A673 (cell line): ENCODE measurements at regions not wholly inside any gene's neighbourhood (a gene's known extent, or its start where the extent isn't known, plus 50 kb on each side); places are given as distances from the start of the nearest gene placed in this dataset.

Experiments
- BruUV-seq: library from RNA; stranded (reverse); fragments of 400-500 nt; replicated peaks from 2 replicates; lab custom pipeline; 2021; lab: Mats Ljungman, UMichigan
- CTCF ChIA-PET: fragments of 300-600 bp; sonication (Branson Sonifier 250); formaldehyde crosslinking; loops from one replicate; lab custom pipeline; 2022; ENCODE audit warnings: antibody characterized with exemption; lab: Charles Lee
- POLR2A ChIA-PET: fragments of 300-600 bp; sonication (Branson Sonifier 250); formaldehyde crosslinking; loops from one replicate; lab custom pipeline; 2022; ENCODE audit warnings: antibody characterized with exemption; ENCODE audit not compliant: low non-redundant PET; lab: Charles Lee
- DNase-seq: peaks from one replicate; pipeline ENCODE4 v3.0.0-alpha.2; 2015; ENCODE audit warnings: low spot score
- H3K27ac ChIP-seq: fragments of 200-600 bp; sonication (generic); 2 replicates; pipeline ENCODE4 v1.5.1; 2016; ENCODE audit warnings: mixed run types, low read depth, mild to moderate bottlenecking, mixed read lengths, antibody characterized with exemption, low read length; ENCODE audit not compliant: poor library complexity, severe bottlenecking
- H3K27me3 ChIP-seq: fragments of 200-600 bp; sonication (generic); replicated peaks from 2 replicates; pipeline ENCODE4 v1.6.1; 2017; ENCODE audit warnings: mixed run types, low read depth, mild to moderate bottlenecking, mixed read lengths, antibody characterized with exemption, low read length; ENCODE audit not compliant: insufficient read depth, poor library complexity
- H3K36me3 ChIP-seq: fragments of 200-600 bp; sonication (generic); 2 replicates; pipeline ENCODE4 v1.6.1; 2016; ENCODE audit warnings: mixed run types, mild to moderate bottlenecking, mixed read lengths, antibody characterized with exemption, low read length; ENCODE audit not compliant: insufficient read depth, poor library complexity, severe bottlenecking
- H3K4me1 ChIP-seq: fragments of 200-600 bp; sonication (generic); 2 replicates; pipeline ENCODE4 v1.6.1; 2017; ENCODE audit warnings: mixed run types, mild to moderate bottlenecking, mixed read lengths, antibody characterized with exemption, low read length; ENCODE audit not compliant: insufficient read depth, poor library complexity, severe bottlenecking
- H3K4me3 ChIP-seq: fragments of 200-600 bp; sonication (generic); 2 replicates; pipeline ENCODE4 v1.5.1; 2016; ENCODE audit warnings: low read depth, mixed run types, mild to moderate bottlenecking, mixed read lengths, low read length; ENCODE audit not compliant: poor library complexity, severe bottlenecking
- H3K9me3 ChIP-seq: fragments of 200-600 bp; sonication (generic); 2 replicates; pipeline ENCODE4 v1.6.1; 2016; ENCODE audit warnings: mixed run types, low read depth, mild to moderate bottlenecking, mixed read lengths, antibody characterized with exemption, low read length; ENCODE audit not compliant: poor library complexity, severe bottlenecking
- CTCF ChIP-seq: fragments of 300-800, 200-600 bp; sonication (generic); conservative IDR thresholded peaks from 2 replicates; pipeline ENCODE4 v1.5.1; 2017; ENCODE audit warnings: low read depth, mild to moderate bottlenecking, antibody characterized with exemption, low read length, moderate library complexity, mixed read lengths
- EZH2 ChIP-seq: fragments of 200-600 bp; sonication (generic); IDR thresholded peaks from 2 replicates; pipeline ENCODE4 v1.6.1; 2017; ENCODE audit warnings: borderline replicate concordance, low read depth, mild to moderate bottlenecking, mixed read lengths, antibody characterized with exemption, low read length; ENCODE audit not compliant: poor library complexity, severe bottlenecking
- intact Hi-C: fragments of 100-400 bp; cut with micrococcal nuclease; formaldehyde crosslinking; loops from one replicate; pipeline ENCODE4 v1.10.0; 2022; ENCODE audit not compliant: unreplicated experiment

DNA sequence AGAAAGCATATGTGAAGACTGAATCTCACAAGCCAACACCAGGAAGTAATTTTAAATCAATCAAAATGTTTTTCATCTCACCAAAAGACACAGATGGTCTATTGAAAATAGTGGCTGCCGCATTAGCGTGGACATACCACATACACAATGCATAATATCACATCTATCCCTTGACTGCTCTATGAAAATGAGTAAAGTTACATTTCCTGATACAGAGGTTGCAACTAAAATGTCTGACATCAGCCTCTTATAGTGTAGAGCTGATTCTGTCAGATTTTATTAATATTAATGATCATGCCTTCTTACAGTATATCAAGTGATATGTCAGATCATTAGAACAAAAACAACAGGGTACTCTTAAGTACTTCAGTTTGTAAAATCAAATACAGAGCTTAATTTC, 339.8 kb upstream of the EPHA7 start:
- POLR2A ChIA-PET: no interaction called here
- intact Hi-C loops: no loop called here
- no peak for DNase-seq
- Histone ChIP-seq H3K27ac (no peak overlapping the region), H3K36me3 (no peaks in the 10 kb centered on the region), H3K4me1 (no peaks in the 10 kb centered on the region), H3K27me3 (no peaks in the 10 kb centered on the region), H3K9me3 (no peaks in the 10 kb centered on the region), H3K4me3 (no peak overlapping the region)
- TF ChIP-seq EZH2 (no peak), CTCF (no peak)
- CTCF ChIA-PET: no interaction called here
- no TSS peak for BruUV-seq

- no peak for DNase-seq
- Histone ChIP-seq H3K9me3 (no peaks in the 10 kb centered on the region), H3K4me3 (no peak overlapping the region), H3K36me3 (no peaks in the 10 kb centered on the region), H3K4me1 (no peaks in the 10 kb centered on the region), H3K27me3 (no peaks in the 10 kb centered on the region), H3K27ac (no peak overlapping the region)
- intact Hi-C loops: no loop called here
- POLR2A ChIA-PET: interaction anchor here (0.6 kb wide), 1 partner anchor 715 kb away, joined by 4 read pairs; no protein-coding TSS in a partner anchor
- no peak for TF ChIP-seq EZH2
- no peak for TF ChIP-seq CTCF
- CTCF ChIA-PET: no interaction called here
- BruUV-seq: no TSS peak
These were observed 332.6 kb upstream of the EPHA7 start for GRCh38 chr6:93751969-93752368.

DNA sequence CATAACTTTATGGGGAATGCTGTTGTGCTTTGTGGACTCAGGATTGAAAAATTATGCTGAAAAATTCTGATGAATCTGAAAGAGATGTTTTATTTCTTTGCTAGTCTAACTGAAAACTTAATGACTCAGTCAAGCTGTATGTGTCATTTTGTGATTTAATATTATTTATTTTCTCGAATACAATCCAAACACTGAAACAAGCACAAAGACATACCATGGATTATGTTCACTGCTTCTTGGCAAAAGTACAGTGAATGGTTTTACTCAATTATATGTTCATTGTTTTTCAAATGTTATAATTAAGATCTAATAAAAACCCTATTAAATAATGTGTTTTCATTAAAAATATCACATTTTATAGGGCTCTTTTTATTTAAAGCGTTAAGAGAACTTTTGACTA, 330.6 kb upstream of the EPHA7 start:
- DNase-seq: no peak
- ChIA-PET POLR2A (no interaction called here), CTCF (no interaction called here)
- no peaks in the 10 kb centered on the region for H3K27me3 ChIP-seq
- H3K27ac ChIP-seq: no peak overlapping the region
- intact Hi-C loops: no loop called here
- no peaks in the 10 kb centered on the region for H3K4me1 ChIP-seq
- no peaks in the 10 kb centered on the region for H3K36me3 ChIP-seq
- no TSS peak for BruUV-seq
- TF ChIP-seq EZH2 (no peak), CTCF (no peak)
- no peaks in the 10 kb centered on the region for H3K9me3 ChIP-seq
- no peak overlapping the region for H3K4me3 ChIP-seq
